AG10803 (cell line): ENCODE measurements at regions not wholly inside any gene's neighbourhood (a gene's known extent, or its start where the extent isn't known, plus 50 kb on each side); places are given as distances from the start of the nearest gene placed in this dataset.

Source experiments
- DNase-seq: peaks from one replicate; pipeline ENCODE4 v3.0.0; 2010; ENCODE audit warnings: low read depth
- H3K4me3 ChIP-seq: 2 replicates; pipeline ENCODE4 v1.5.1; 2011; ENCODE audit warnings: mild to moderate bottlenecking, low read length, control low read depth
- CTCF ChIP-seq: conservative IDR thresholded peaks from 2 replicates; pipeline ENCODE4 v1.5.1; 2011; ENCODE audit warnings: mild to moderate bottlenecking, low read length, control low read depth, inconsistent platforms

DNA sequence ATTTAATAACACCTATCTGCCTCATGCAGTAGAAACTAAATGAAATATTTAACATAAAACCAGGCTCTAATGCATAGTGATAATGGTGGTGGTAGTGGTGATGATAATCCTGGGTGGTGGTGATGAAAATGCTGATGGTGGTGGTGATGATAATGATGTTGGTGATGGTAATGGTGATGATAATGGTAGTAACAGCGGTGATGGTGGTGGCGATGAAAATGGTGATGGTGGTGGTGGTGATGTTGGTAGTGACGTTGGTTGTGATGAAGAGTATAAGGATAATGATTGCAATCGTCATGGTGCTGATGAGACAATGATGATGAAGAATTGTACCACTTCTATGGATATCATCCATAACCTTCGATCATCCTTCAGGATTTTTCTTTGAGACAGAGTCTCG lies 173.7 kb upstream of the CDH11 start:
- no peak for TF ChIP-seq CTCF
- H3K4me3 ChIP-seq, result no peak overlapping the region
- DNase-seq, result no peak

GRCh38 chr16:65294708-65295107 lies 172.8 kb upstream of the CDH11 start:
- DNase-seq, result no peak
- no peak overlapping the region for H3K4me3 ChIP-seq
- no peak for TF ChIP-seq CTCF

- H3K4me3 ChIP-seq, result no peak overlapping the region
- no peak for TF ChIP-seq CTCF
- DNase-seq, result no peak
Observed at GRCh38 chr16:65294165-65294564, 172.3 kb upstream of the CDH11 start.

DNA sequence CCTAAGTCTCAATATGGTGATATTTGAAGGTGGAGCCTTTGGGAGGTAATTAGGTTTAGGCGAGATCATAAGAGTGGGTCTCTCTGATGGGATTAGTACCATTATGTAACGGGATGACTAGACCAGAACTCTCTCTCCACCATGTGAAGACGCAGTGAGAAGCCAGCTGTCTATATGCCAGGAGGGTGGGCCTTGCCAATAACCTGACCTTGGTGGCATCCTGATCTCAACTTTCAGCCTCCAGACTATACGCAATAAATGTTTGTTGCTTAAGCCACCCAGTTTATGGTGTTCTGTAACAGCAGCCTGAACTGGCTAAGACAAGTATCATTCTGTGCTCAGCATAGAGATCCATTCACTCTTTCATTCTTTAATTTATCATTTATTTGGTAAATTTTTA lies 167.2 kb upstream of the CDH11 start:
- DNase-seq, result no peak

GRCh38 chr16:65287307-65287706 lies 165.4 kb upstream of the CDH11 start:
- TF ChIP-seq CTCF, result no peak
- H3K4me3 ChIP-seq, result no peak overlapping the region
- DNase-seq, result no peak

More for the DNA sequence above, 167.2 kb upstream of the CDH11 start:
- no peak for TF ChIP-seq CTCF
- H3K4me3 ChIP-seq, result no peak overlapping the region

DNA sequence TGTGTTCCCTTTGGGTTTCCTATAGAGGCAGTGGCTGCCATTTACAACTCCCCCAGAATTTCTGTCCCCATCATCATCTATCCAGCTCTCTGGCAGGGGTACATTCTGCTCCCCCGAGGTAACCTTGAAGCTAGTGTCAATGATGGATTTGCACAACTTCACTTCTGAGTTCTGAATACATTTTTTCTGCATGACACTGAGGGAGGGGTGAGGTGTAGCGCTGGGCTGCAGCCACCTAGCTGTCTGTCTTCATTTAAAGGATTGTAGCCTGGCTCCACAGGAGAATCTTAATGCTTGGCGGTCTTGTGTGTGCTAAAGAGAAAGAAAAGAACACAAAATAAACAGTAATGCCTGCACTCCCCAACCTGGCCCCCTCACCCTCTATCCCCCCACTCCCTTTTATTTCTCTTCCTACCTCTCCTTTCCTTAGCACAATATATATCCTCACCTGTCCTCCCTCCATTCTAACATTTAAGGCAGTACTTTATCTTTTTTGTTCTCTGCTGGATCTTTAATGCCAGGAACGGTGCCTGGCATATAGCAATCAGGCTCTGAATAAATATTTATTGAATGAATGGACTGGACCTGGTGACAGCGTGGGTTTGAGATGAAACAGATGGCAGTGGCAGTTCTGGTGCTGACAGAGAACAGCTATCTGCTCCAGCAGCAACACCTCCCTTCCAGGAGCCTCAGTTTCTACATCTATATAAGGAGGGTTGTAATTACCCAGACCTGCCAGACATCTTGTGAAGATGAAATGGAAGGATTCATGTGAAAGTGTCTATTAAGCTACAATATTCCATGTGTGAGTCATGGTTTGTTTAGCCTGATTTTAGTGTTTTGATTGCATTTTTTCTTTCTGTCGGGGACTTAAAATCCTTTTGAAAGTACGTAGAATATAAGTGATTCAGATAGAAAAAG lies 163.5 kb upstream of the CDH11 start:
- H3K4me3 ChIP-seq, result no peak overlapping the region
- DNase-seq, result peak; percentile 7
- TF ChIP-seq CTCF, result no peak

- peak; percentile 12 for DNase-seq
- H3K4me3 ChIP-seq, result no peak overlapping the region
- TF ChIP-seq CTCF, result no peak
Observed at GRCh38 chr16:65284626-65285025, 162.8 kb upstream of the CDH11 start.
